ENCODE measurements at regions not wholly inside any gene's neighbourhood (a gene's known extent, or its start where the extent isn't known, plus 50 kb on each side); places are given as distances from the start of the nearest gene placed in this dataset.
"Not testable (repeated sequence)": the region's sequence is repeated elsewhere in the genome, so short reads cannot be mapped to it uniquely, and the experiment has no call there.

- H3K4me3 ChIP-seq (ENCODE audit: low read length); DNase-seq (ENCODE audit: low read depth): not testable (repeated sequence)
These were observed 93.2 kb upstream of the RPH3AL start, which contains the start of gene RFLNB for GRCh38 chr17:445839-446238. Gene RFLNB, minus strand, starts transcription at chr17:445939.

GRCh38 chr17:444879-445454, 92.4 kb upstream of the RPH3AL start:
- TF ChIP-seq CTCF (conservative IDR thresholded peaks at IDR 0.05; ENCODE audit: low read depth, low read length): no peak
- no peak overlapping the region for H3K4me3 ChIP-seq (ENCODE audit: low read length)
- no peak for DNase-seq (ENCODE audit: low read depth)

- no peak overlapping the region for H3K4me3 ChIP-seq (ENCODE audit: low read length)
- TF ChIP-seq CTCF (conservative IDR thresholded peaks at IDR 0.05; ENCODE audit: low read depth, low read length): no peak
- DNase-seq (ENCODE audit: low read depth): no peak
These were observed 90.5 kb upstream of the RPH3AL start for GRCh38 chr17:443109-443508.

- no peak for DNase-seq (ENCODE audit: low read depth)
- no peak overlapping the region for H3K4me3 ChIP-seq (ENCODE audit: low read length)
- no peak for TF ChIP-seq CTCF (conservative IDR thresholded peaks at IDR 0.05; ENCODE audit: low read depth, low read length)
These were observed 88.7 kb upstream of the RPH3AL start for GRCh38 chr17:441155-441950.

- no peak overlapping the region for H3K4me3 ChIP-seq (ENCODE audit: low read length)
- no peak for TF ChIP-seq CTCF (conservative IDR thresholded peaks at IDR 0.05; ENCODE audit: low read depth, low read length)
- DNase-seq (ENCODE audit: low read depth): no peak
These were observed 85.6 kb upstream of the RPH3AL start for GRCh38 chr17:438191-438590.

- DNase-seq (ENCODE audit: low read depth): no peak
- no peak overlapping the region for H3K4me3 ChIP-seq (ENCODE audit: low read length)
- no peak for TF ChIP-seq CTCF (conservative IDR thresholded peaks at IDR 0.05; ENCODE audit: low read depth, low read length)
These were observed 84.9 kb upstream of the RPH3AL start for GRCh38 chr17:437545-437944.

GRCh38 chr17:436571-436970, 84.0 kb upstream of the RPH3AL start:
- H3K4me3 ChIP-seq (ENCODE audit: low read length): no peak overlapping the region
- TF ChIP-seq CTCF (conservative IDR thresholded peaks at IDR 0.05; ENCODE audit: low read depth, low read length): no peak
- DNase-seq (ENCODE audit: low read depth): no peak

GRCh38 chr17:432471-432870, 79.9 kb upstream of the RPH3AL start:
- not testable (repeated sequence) for DNase-seq (ENCODE audit: low read depth); H3K4me3 ChIP-seq (ENCODE audit: low read length)
